HepG2 (cell line): ENCODE measurements at regions not wholly inside any gene's neighbourhood (a gene's known extent, or its start where the extent isn't known, plus 50 kb on each side); places are given as distances from the start of the nearest gene placed in this dataset.

Source experiments
- FOXM1 ChIP-seq: sonication (generic); formaldehyde crosslinking; IDR thresholded peaks from 2 replicates; pipeline ENCODE4 v1.5.0; 2020; ENCODE audit warnings: missing genetic modification reagents
- NCOA5 ChIP-seq: sonication (generic); formaldehyde crosslinking; IDR thresholded peaks from 2 replicates; pipeline ENCODE4 v1.4.0; 2020; ENCODE audit warnings: missing genetic modification reagents
- REL ChIP-seq: sonication (generic); formaldehyde crosslinking; conservative IDR thresholded peaks from 2 replicates; pipeline ENCODE4 v1.8.0; 2022; ENCODE audit warnings: mild to moderate bottlenecking, missing genetic modification reagents, moderate library complexity
- ZNF207 ChIP-seq: fragments of 450-650 bp; IDR thresholded peaks from 2 replicates; pipeline ENCODE4 v1.6.1; 2016; ENCODE audit warnings: antibody characterized with exemption, borderline replicate concordance
- ZNF235 ChIP-seq: sonication (generic); formaldehyde crosslinking; IDR thresholded peaks from 2 replicates; pipeline ENCODE4 v1.8.1; 2023; ENCODE audit warnings: mild to moderate bottlenecking, missing genetic modification reagents, borderline replicate concordance
- ZNF891 ChIP-seq: sonication (generic); formaldehyde crosslinking; IDR thresholded peaks from 2 replicates; pipeline ENCODE4 v1.5.0; 2020; ENCODE audit warnings: mild to moderate bottlenecking, missing genetic modification reagents
- TF ChIP-seq, protein P1 (sequence below): sonication (generic); formaldehyde crosslinking; IDR thresholded peaks from 2 replicates; pipeline ENCODE4 v1.5.0; 2020; ENCODE audit warnings: mild to moderate bottlenecking, missing genetic modification reagents, moderate library complexity

DNA sequence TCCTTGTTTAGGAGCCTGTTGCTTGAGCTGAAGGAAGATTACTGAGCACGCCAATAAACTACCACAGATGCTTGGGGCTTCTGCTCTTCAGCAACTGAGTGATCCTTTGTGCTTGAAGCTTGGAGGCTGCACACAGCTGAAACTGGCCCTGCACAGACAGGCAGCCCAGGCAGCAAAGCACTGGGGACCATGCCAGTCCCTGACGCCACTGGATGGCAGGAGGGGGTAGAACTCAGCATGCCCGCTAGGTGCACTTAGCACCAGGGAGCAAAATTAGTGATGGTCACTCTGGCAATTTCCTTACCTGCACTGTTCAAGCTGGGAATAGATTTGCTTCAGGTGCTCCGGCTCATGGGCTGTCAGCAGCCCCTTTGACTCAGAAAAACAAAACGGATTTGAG lies 91.5 kb downstream of the FAM50B start:
- no peak for TF ChIP-seq NCOA5 (CRISPR knock-in tag)
- TF ChIP-seq FOXM1 (CRISPR knock-in tag) = no peak
- TF ChIP-seq, protein P1, sequence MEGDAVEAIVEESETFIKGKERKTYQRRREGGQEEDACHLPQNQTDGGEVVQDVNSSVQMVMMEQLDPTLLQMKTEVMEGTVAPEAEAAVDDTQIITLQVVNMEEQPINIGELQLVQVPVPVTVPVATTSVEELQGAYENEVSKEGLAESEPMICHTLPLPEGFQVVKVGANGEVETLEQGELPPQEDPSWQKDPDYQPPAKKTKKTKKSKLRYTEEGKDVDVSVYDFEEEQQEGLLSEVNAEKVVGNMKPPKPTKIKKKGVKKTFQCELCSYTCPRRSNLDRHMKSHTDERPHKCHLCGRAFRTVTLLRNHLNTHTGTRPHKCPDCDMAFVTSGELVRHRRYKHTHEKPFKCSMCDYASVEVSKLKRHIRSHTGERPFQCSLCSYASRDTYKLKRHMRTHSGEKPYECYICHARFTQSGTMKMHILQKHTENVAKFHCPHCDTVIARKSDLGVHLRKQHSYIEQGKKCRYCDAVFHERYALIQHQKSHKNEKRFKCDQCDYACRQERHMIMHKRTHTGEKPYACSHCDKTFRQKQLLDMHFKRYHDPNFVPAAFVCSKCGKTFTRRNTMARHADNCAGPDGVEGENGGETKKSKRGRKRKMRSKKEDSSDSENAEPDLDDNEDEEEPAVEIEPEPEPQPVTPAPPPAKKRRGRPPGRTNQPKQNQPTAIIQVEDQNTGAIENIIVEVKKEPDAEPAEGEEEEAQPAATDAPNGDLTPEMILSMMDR (CRISPR knock-in tag) = no peak
- TF ChIP-seq ZNF207 = no peak
- TF ChIP-seq ZNF235 (CRISPR knock-in tag) = no peak
- TF ChIP-seq REL (CRISPR knock-in tag) = no peak
- no peak for TF ChIP-seq ZNF891
